Esophagus squamous epithelium (tissue), 5 donors: ENCODE measurements at regions not wholly inside any gene's neighbourhood (a gene's known extent, or its start where the extent isn't known, plus 50 kb on each side); places are given as distances from the start of the nearest gene placed in this dataset.
"Not testable (repeated sequence)": the region's sequence is repeated elsewhere in the genome, so short reads cannot be mapped to it uniquely, and the experiment has no call there.

Source experiments
- DNase-seq: peaks from one replicate; lab custom pipeline; 2025; lab: John Stamatoyannopoulos, UW
- H3K27ac ChIP-seq, 4 donors: fragments of 200-600 bp; sonication (generic); one replicate each; pipeline ENCODE4 v1.5.1; 2016 to 2019; ENCODE audit warnings: mild to moderate bottlenecking in 1 of 4
- H3K27me3 ChIP-seq, 4 donors: fragments of 200-600 bp; sonication (generic); 1 replicate in 3 of 4; 2 replicates in 1 of 4; pipeline versions ENCODE4 v1.5.1 to v1.6.0; 2017 to 2021; ENCODE audit warnings: antibody characterized with exemption in 1 of 4
- H3K36me3 ChIP-seq, 3 donors: fragments of 200-600 bp; sonication (generic); one replicate each; pipeline ENCODE4 v1.5.1; 2016 to 2019
- H3K4me1 ChIP-seq, 3 donors: fragments of 200-600 bp; sonication (generic); one replicate each; pipeline ENCODE4 v1.5.1; 2017 to 2019
- H3K4me3 ChIP-seq, 4 donors: fragments of 200-600 bp; sonication (generic); 1 replicate in 3 of 4; 2 replicates in 1 of 4; pipeline ENCODE4 v1.5.1; 2016 to 2019; ENCODE audit warnings: mild to moderate bottlenecking in 2 of 4, moderate library complexity in 1 of 4
- H3K9me3 ChIP-seq, 3 donors: fragments of 200-600 bp; sonication (generic); one replicate each; pipeline ENCODE4 v1.5.1; 2016 to 2019
- POLR2A ChIP-seq, 4 donors: fragments of 450-650 bp; IDR thresholded peaks; one replicate each; pipeline ENCODE4 v1.6.1; 2017; ENCODE audit warnings: antibody characterized with exemption in 4 of 4, mild to moderate bottlenecking in 4 of 4, moderate library complexity in 3 of 4
- WGBS, 2 donors: methylation state at CpG; one replicate each; pipeline ENCODE4 v1.1.5; 2018; 5-methylcytosine and 5-hydroxymethylcytosine counted together
- intact Hi-C: fragments of 100-400 bp; cut with DNase I; formaldehyde crosslinking; loops from one replicate; pipeline ENCODE4 v1.15.0; 2022
- TF ChIP-seq, protein P1 (sequence below), 6 experiments: fragments of 450-650 bp in 4 of 6; fragments of 200-600 bp in 2 of 6; sonication (generic) in 2 of 6; IDR thresholded peaks; one replicate each; pipeline ENCODE4 v1.5.1; 2016 to 2019; ENCODE audit warnings: antibody characterized with exemption in 6 of 6, mild to moderate bottlenecking in 4 of 6, moderate library complexity in 4 of 6
- donor health status: DM: yes; HTN: yes; CAD: no.

DNA sequence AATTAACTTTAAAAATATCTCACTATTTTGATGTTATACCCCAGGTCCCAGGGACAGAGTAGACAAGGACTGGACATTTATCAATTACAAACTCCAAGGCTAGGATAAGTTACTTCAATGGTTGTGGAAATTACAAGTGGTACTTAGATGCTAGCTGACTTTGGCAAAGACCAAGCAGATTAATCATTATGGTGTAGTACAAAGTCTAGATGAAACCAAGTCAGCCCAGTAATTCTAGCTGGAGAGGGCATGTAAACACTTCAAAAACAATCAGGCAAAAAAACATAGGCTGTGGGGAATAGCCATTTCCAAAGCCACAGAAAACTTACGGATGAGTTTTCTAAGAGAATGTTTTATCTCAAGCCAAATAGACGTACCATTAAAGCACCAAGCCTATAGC is 124.5 kb downstream of the TSEN15 start:
- Histone ChIP-seq H3K9me3 (no peaks in the 10 kb centered on the region), H3K36me3 (no peaks in the 10 kb centered on the region), H3K4me1 (no peaks in the 10 kb centered on the region), H3K27me3 (no peaks in the 10 kb centered on the region), H3K27ac (no peak overlapping the region), H3K4me3 (no peak overlapping the region)
- TF ChIP-seq, protein P1, sequence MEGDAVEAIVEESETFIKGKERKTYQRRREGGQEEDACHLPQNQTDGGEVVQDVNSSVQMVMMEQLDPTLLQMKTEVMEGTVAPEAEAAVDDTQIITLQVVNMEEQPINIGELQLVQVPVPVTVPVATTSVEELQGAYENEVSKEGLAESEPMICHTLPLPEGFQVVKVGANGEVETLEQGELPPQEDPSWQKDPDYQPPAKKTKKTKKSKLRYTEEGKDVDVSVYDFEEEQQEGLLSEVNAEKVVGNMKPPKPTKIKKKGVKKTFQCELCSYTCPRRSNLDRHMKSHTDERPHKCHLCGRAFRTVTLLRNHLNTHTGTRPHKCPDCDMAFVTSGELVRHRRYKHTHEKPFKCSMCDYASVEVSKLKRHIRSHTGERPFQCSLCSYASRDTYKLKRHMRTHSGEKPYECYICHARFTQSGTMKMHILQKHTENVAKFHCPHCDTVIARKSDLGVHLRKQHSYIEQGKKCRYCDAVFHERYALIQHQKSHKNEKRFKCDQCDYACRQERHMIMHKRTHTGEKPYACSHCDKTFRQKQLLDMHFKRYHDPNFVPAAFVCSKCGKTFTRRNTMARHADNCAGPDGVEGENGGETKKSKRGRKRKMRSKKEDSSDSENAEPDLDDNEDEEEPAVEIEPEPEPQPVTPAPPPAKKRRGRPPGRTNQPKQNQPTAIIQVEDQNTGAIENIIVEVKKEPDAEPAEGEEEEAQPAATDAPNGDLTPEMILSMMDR (IDR thresholded peaks at IDR 0.05), result no peak
- TF ChIP-seq POLR2A (IDR thresholded peaks at IDR 0.05), result no peak
- DNase-seq, result no peak
- WGBS, 2 donors, result 73 to 84% methylated on average over 2 of the region's 2 CpGs
- intact Hi-C loops, result no loop called here

DNA sequence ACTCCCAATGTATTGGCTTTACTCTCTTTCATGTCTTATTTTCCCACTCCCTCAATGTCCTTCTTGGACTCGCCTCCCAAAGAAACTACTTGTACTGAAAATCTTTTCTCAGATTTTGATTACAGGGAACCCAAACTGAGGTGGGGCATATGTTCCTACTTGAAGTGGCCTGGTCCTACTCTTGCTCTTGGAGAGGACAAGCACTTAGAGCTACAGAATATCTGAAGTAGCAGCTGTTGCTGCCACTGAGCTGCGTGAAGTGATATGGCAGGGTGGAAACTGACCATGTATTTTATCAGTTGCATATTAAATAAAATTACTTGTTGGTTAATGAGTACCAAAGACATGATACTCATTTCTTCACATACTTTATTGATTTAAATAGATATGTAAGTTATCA is 129.5 kb downstream of the TSEN15 start:
- no peak for DNase-seq
- Histone ChIP-seq H3K9me3 (no peaks in the 10 kb centered on the region), H3K4me1 (no peaks in the 10 kb centered on the region), H3K36me3 (no peaks in the 10 kb centered on the region), H3K27ac (no peak overlapping the region), H3K4me3 (no peak overlapping the region), H3K27me3 (no peaks in the 10 kb centered on the region)
- TF ChIP-seq, protein P1 (IDR thresholded peaks at IDR 0.05), result no peak
- intact Hi-C loops, result no loop called here
- 86 to 100% methylated on average over 2 of the region's 2 CpGs for whole genome bisulfite sequencing, 2 donors

DNA sequence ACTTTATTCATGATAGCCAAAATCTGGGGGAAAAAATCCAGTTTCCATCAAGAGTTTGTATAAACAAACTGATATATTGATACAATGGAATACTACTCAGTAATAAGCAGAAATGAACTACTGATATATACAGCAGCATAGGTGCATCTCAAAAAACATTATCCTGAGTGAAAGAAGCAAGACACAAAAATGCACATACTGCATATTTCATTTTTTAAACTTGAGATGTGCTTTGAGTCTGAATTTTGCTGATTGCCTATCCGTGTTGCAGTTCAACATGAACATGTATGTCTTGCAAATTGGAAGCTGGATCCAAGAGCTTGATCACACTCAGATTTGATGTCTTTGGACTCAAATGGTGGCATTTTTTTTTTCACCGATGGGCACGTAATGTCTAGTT is 132.4 kb downstream of the TSEN15 start:
- 87 to 92% methylated on average over 3 of the region's 3 CpGs for WGBS, 2 donors
- Histone ChIP-seq H3K36me3 (no peaks in the 10 kb centered on the region), H3K27me3 (no peaks in the 10 kb centered on the region), H3K4me3 (no peak overlapping the region), H3K27ac (no peak overlapping the region), H3K9me3 (no peaks in the 10 kb centered on the region), H3K4me1 (no peaks in the 10 kb centered on the region)
- TF ChIP-seq POLR2A (IDR thresholded peaks at IDR 0.05), result no peak
- TF ChIP-seq, protein P1 (IDR thresholded peaks at IDR 0.05), result no peak
- intact Hi-C loops, result no loop called here
- no peak for DNase-seq

DNA sequence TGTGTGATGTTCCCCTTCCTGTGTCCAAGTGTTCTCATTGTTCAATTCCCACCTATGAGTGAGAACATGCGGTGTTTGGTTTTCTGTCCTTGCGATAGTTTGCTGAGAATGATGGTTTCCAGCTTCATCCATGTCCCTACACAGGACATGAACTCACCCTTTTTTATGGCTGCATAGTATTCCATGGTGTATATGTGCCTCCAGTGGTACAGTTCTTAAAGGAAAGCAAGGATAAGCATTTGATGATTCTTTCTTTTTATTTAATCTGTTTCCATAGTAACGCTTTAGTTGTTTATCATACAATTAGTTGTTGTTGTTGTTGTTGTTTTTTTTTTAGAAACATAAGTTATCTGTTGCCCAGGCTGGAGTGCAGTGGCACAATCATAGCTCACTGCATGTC is 133.1 kb downstream of the TSEN15 start:
- H3K27me3 ChIP-seq, H3K27ac ChIP-seq, H3K9me3 ChIP-seq, H3K4me1 ChIP-seq, intact Hi-C loops, H3K36me3 ChIP-seq, DNase-seq, H3K4me3 ChIP-seq: not testable (repeated sequence)
- 90% methylated on average over 3 of the region's 3 CpGs for WGBS, 2 donors

DNA sequence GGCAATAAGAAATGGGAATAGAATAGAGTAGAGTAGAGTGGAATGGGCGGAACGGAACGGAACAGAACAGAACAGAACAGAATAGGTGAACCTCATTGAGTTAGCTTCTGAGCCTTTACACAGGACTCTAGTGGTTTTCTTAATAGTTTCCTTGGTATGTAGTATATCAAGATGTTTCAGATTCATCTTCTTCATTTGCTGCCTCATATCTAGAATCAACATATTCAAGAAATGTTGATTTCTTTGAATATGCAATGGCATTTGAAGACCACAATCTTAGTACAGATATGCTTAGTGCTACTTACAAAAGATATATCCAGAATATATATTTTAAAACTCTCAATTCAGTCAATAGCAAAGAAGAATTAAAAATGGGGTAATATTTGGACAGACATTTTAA is 133.8 kb downstream of the TSEN15 start:
- no peak overlapping the region for H3K4me3 ChIP-seq
- H3K27me3 ChIP-seq, result peaks cover 0 to 9% (median 0%) of the 10 kb centered on the region in 4 donors
- no peaks in the 10 kb centered on the region for H3K36me3 ChIP-seq
- no peaks in the 10 kb centered on the region for H3K4me1 ChIP-seq
- 83 to 93% methylated on average over 3 of the region's 3 CpGs for WGBS, 2 donors
- no peak for TF ChIP-seq POLR2A (IDR thresholded peaks at IDR 0.05)
- TF ChIP-seq, protein P1 (IDR thresholded peaks at IDR 0.05), result no peak
- H3K9me3 ChIP-seq, result no peaks in the 10 kb centered on the region
- H3K27ac ChIP-seq, result no peak overlapping the region
- intact Hi-C loops, result no loop called here
- DNase-seq, result no peak

DNA sequence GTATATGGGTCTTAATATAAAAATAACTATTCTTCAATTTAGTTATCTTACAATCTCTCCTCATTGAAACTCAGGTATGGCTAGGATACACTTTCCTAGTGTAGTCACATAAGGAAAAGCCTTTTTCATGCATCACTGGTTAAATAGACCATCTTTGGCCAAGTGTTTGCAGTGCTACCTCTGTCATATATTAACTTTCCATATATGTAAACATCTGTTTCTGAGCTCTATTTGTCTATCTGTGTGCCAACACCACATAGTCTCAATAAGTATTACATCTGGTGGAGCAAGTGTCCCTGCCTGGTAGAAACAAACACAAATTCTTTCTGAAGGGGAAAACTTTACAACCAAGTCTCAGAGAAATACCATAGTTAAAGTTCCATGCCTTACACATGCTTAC is 134.6 kb downstream of the TSEN15 start:
- DNase-seq, result no peak
- Histone ChIP-seq H3K36me3 (no peaks in the 10 kb centered on the region), H3K27me3 (peaks cover 0 to 17% (median 0%) of the 10 kb centered on the region in 4 donors), H3K4me1 (peaks cover 0 to 4% (median 0%) of the 10 kb centered on the region in 3 donors), H3K9me3 (no peaks in the 10 kb centered on the region), H3K27ac (no peak overlapping the region), H3K4me3 (no peak overlapping the region)
- intact Hi-C loops, result no loop called here
- TF ChIP-seq, protein P1 (IDR thresholded peaks at IDR 0.05), result no peak
